Panc1 (cell line): ENCODE measurements at regions not wholly inside any gene's neighbourhood (a gene's known extent, or its start where the extent isn't known, plus 50 kb on each side); places are given as distances from the start of the nearest gene placed in this dataset.

Experiments used
- ATAC-seq: fragments of 200-7000 bp; cut with Tn5 transposase; 2 replicates; pipeline ENCODE4 v1.9.1; 2020; ENCODE audit warnings: mild to moderate bottlenecking, moderate library complexity
- BruUV-seq: library from RNA; stranded (reverse); fragments of 400-500 nt; replicated peaks from 2 replicates; lab custom pipeline; 2021; lab: Mats Ljungman, UMichigan
- CTCF ChIA-PET: fragments of 300-600 bp; sonication (Branson Sonifier 250); formaldehyde crosslinking; loops from one replicate; lab custom pipeline; 2022; ENCODE audit warnings: antibody characterized with exemption; lab: Charles Lee
- POLR2A ChIA-PET: fragments of 300-600 bp; sonication (Branson Sonifier 250); formaldehyde crosslinking; loops from one replicate; lab custom pipeline; 2022; ENCODE audit warnings: antibody characterized with exemption; lab: Charles Lee
- DNase-seq: peaks from one replicate; pipeline ENCODE4 v3.0.0-alpha.2; 2010; ENCODE audit warnings: low read depth, low spot score
- H3K27ac ChIP-seq: 2 replicates; pipeline ENCODE4 v1.5.1; 2011; ENCODE audit warnings: mild to moderate bottlenecking, low read length, inconsistent platforms
- H3K27me3 ChIP-seq: fragments of 200-500 bp; sonication (Bioruptor generic); 2 replicates; pipeline ENCODE4 v1.6.0; 2014; ENCODE audit warnings: low read length, inconsistent platforms; ENCODE audit not compliant: control insufficient read depth, insufficient read depth
- H3K36me3 ChIP-seq: fragments of 200-500 bp; sonication (Bioruptor generic); 2 replicates; pipeline ENCODE4 v1.5.1; 2014; ENCODE audit warnings: inconsistent platforms, mild to moderate bottlenecking, low read length, moderate library complexity; ENCODE audit not compliant: control insufficient read depth, insufficient read depth
- H3K4me1 ChIP-seq: 2 replicates; pipeline ENCODE4 v1.5.1; 2011; ENCODE audit warnings: inconsistent platforms, mild to moderate bottlenecking, low read length, moderate library complexity; ENCODE audit not compliant: control insufficient read depth, insufficient read depth
- H3K4me3 ChIP-seq, 2 experiments: 2 replicates each; pipeline ENCODE4 v1.5.1; 2011 to 2012; ENCODE audit warnings: low read depth in 2 of 2, low read length in 2 of 2, mild to moderate bottlenecking in 2 of 2, inconsistent platforms in 1 of 2, moderate library complexity in 1 of 2
- H3K9me3 ChIP-seq: fragments of 200-500 bp; sonication (Bioruptor generic); 2 replicates; pipeline ENCODE4 v1.5.1; 2014; ENCODE audit warnings: low read depth, mild to moderate bottlenecking, inconsistent platforms, low read length, moderate library complexity; ENCODE audit not compliant: control insufficient read depth, insufficient read depth
- CTCF ChIP-seq: fragments of 450-650 bp; IDR thresholded peaks from 2 replicates; pipeline ENCODE4 v1.5.1; 2017; ENCODE audit warnings: mild to moderate bottlenecking
- POLR2AphosphoS5 ChIP-seq: IDR thresholded peaks from 2 replicates; pipeline ENCODE4 v1.6.1; 2012; ENCODE audit warnings: mild to moderate bottlenecking, low read depth, low read length, moderate library complexity
- REST ChIP-seq, 2 experiments: IDR thresholded peaks; 2 replicates each; pipeline ENCODE4 v1.6.1; 2011 to 2012; ENCODE audit warnings: low read depth in 2 of 2, control low read depth in 1 of 2, low read length in 1 of 2, mild to moderate bottlenecking in 1 of 2, moderate library complexity in 1 of 2; ENCODE audit not compliant: insufficient read depth in 1 of 2
- SIN3A ChIP-seq: IDR thresholded peaks from 2 replicates; pipeline ENCODE4 v1.6.1; 2012; ENCODE audit warnings: low read depth, mild to moderate bottlenecking, low read length, moderate library complexity, borderline replicate concordance; ENCODE audit not compliant: insufficient read depth
- TCF7L2 ChIP-seq: IDR thresholded peaks from 2 replicates; pipeline ENCODE4 v1.6.1; 2011; ENCODE audit warnings: mild to moderate bottlenecking, low read depth, low read length, inconsistent platforms
- in situ Hi-C: cut with HindIII; loops from 2 replicates; pipeline ENCODE4 v1.10.0; 2016; ENCODE audit warnings: low sequenced_read_pairs, low pct_unique_long_range_greater_than_20kb
- intact Hi-C: fragments of 100-400 bp; cut with micrococcal nuclease; formaldehyde crosslinking; loops from one replicate; pipeline ENCODE4 v1.10.0; 2022; ENCODE audit not compliant: unreplicated experiment

DNA sequence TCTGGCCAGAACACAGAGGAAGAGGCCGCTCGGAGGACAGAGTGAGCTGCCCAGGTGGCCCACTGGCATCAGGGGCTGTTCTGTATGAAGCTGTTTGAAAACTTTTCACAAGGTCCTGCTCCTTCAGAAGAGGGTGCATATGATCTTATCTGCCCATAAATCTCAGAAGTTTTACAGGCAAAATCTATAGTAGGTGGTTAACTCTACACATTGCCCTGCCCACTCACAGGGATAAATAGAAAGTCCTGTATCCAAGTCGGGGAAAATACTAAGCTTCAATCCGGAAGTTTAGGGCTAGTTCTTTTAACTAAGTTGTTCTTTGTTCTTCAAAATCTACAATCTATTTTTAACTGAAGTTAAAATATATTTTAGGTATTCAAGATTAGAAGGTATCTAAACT, 233.7 kb downstream of the FOXA2 start:
- ATAC-seq = no peak
- intact Hi-C loops = no loop called here
- no peak for TF ChIP-seq TCF7L2
- no peak for TF ChIP-seq POLR2AphosphoS5
- no peak for TF ChIP-seq SIN3A
- no peak for TF ChIP-seq REST (IDR thresholded peaks at IDR 0.05; ENCODE audit: insufficient read depth in 1 of 2, low read depth in 2 of 2, low read length in 1 of 2)
- TF ChIP-seq CTCF = no peak
- ChIA-PET CTCF (interaction anchor here (0.6 to 1.1 kb wide), 2 partner anchors 15 to 236 kb away, joined by 3 to 7 read pairs; no protein-coding TSS in a partner anchor), POLR2A (no interaction called here)
- Histone ChIP-seq H3K27ac (no peak overlapping the region), H3K4me3 (no peak overlapping the region), H3K27me3 (no peaks in the 10 kb centered on the region), H3K4me1 (no peaks in the 10 kb centered on the region), H3K36me3 (no peaks in the 10 kb centered on the region), H3K9me3 (no peaks in the 10 kb centered on the region)
- BruUV-seq = no TSS peak
- no peak for DNase-seq
- in situ Hi-C loops = no loop called here

- ChIA-PET CTCF (no interaction called here), POLR2A (no interaction called here)
- Histone ChIP-seq H3K27me3 (no peaks in the 10 kb centered on the region), H3K27ac (no peak overlapping the region), H3K4me1 (no peaks in the 10 kb centered on the region), H3K4me3 (no peak overlapping the region), H3K36me3 (no peaks in the 10 kb centered on the region), H3K9me3 (no peaks in the 10 kb centered on the region)
- in situ Hi-C loops (no loop called here), intact Hi-C loops (no loop called here)
- ATAC-seq (no peak; the same call in 1 of the 2 replicates), DNase-seq (no peak)
- no TSS peak for BruUV-seq
- no peak for TF ChIP-seq CTCF
Measured at GRCh38 chr20:22348010-22348409, 236.4 kb downstream of the FOXA2 start.

- Histone ChIP-seq H3K4me1 (peaks cover under 1% of the 10 kb centered on the region), H3K9me3 (no peaks in the 10 kb centered on the region), H3K27me3 (no peaks in the 10 kb centered on the region), H3K36me3 (no peaks in the 10 kb centered on the region), H3K4me3 (no peak overlapping the region), H3K27ac (no peak overlapping the region)
- ATAC-seq (no peak), DNase-seq (no peak)
- in situ Hi-C loops (no loop called here), intact Hi-C loops (no loop called here)
- no peak for TF ChIP-seq SIN3A
- no TSS peak for BruUV-seq
- ChIA-PET POLR2A (no interaction called here), CTCF (no interaction called here)
Measured at GRCh38 chr20:22346716-22347115, 237.7 kb downstream of the FOXA2 start.
